ENCODE measurements at regions not wholly inside any gene's neighbourhood (a gene's known extent, or its start where the extent isn't known, plus 50 kb on each side); places are given as distances from the start of the nearest gene placed in this dataset.

- Histone ChIP-seq H3K4me3 (ENCODE audit: low read length) (no peak overlapping the region), H4K20me1 (ENCODE audit: insufficient read depth, low read length) (no peaks in the 10 kb centered on the region), H3K36me3 (replicated peaks; ENCODE audit: low read depth, low read length) (no peaks in the 10 kb centered on the region), H3K9me3 (ENCODE audit: insufficient read depth, low read length) (no peaks in the 10 kb centered on the region), H2AFZ (ENCODE audit: low read depth, low read length) (no peak overlapping the region), H3K27me3 (ENCODE audit: low read depth, low read length) (no peaks in the 10 kb centered on the region), H3K79me2 (ENCODE audit: low read length) (no peaks in the 10 kb centered on the region), H3K4me2 (ENCODE audit: low read length) (no peak overlapping the region), H3K9ac (ENCODE audit: low read length) (no peak overlapping the region), H3K4me1 (ENCODE audit: low read length) (peaks cover 23% of the 10 kb centered on the region), H3K27ac (ENCODE audit: low read length) (no peak overlapping the region)
- no peak for TF ChIP-seq CTCF (IDR thresholded peaks at IDR 0.05; ENCODE audit: low read depth, low read length)
- TF ChIP-seq EZH2phosphoT487 (IDR thresholded peaks at IDR 0.05; ENCODE audit: low read depth) = no peak
Observed at GRCh38 chr16:35793601-35794000, 2334.2 kb downstream of the TP53TG3F start.

GRCh38 chr16:35794896-35795295 lies 2335.5 kb downstream of the TP53TG3F start:
- Histone ChIP-seq H3K27me3 (ENCODE audit: low read depth, low read length) (no peaks in the 10 kb centered on the region), H2AFZ (ENCODE audit: low read depth, low read length) (no peak overlapping the region), H3K9ac (ENCODE audit: low read length) (no peak overlapping the region), H3K4me2 (ENCODE audit: low read length) (no peak overlapping the region), H3K9me3 (ENCODE audit: insufficient read depth, low read length) (no peaks in the 10 kb centered on the region), H3K79me2 (ENCODE audit: low read length) (no peaks in the 10 kb centered on the region), H3K27ac (ENCODE audit: low read length) (no peak overlapping the region), H3K4me1 (ENCODE audit: low read length) (peaks cover 28% of the 10 kb centered on the region), H3K36me3 (replicated peaks; ENCODE audit: low read depth, low read length) (no peaks in the 10 kb centered on the region), H3K4me3 (ENCODE audit: low read length) (no peak overlapping the region), H4K20me1 (ENCODE audit: insufficient read depth, low read length) (no peaks in the 10 kb centered on the region)
- TF ChIP-seq CTCF (IDR thresholded peaks at IDR 0.05; ENCODE audit: low read depth, low read length) = no peak
- no peak for TF ChIP-seq EZH2phosphoT487 (IDR thresholded peaks at IDR 0.05; ENCODE audit: low read depth)

- Histone ChIP-seq H3K36me3 (replicated peaks; ENCODE audit: low read depth, low read length) (no peaks in the 10 kb centered on the region), H3K79me2 (ENCODE audit: low read length) (no peaks in the 10 kb centered on the region), H3K9ac (ENCODE audit: low read length) (no peak overlapping the region), H3K27me3 (ENCODE audit: low read depth, low read length) (no peaks in the 10 kb centered on the region), H3K9me3 (ENCODE audit: insufficient read depth, low read length) (no peaks in the 10 kb centered on the region), H3K4me3 (ENCODE audit: low read length) (no peak overlapping the region), H3K4me1 (ENCODE audit: low read length) (peaks cover 28% of the 10 kb centered on the region), H3K4me2 (ENCODE audit: low read length) (no peak overlapping the region), H2AFZ (ENCODE audit: low read depth, low read length) (no peak overlapping the region), H4K20me1 (ENCODE audit: insufficient read depth, low read length) (no peaks in the 10 kb centered on the region), H3K27ac (ENCODE audit: low read length) (no peak overlapping the region)
- TF ChIP-seq EZH2phosphoT487 (IDR thresholded peaks at IDR 0.05; ENCODE audit: low read depth) (no peak), CTCF (IDR thresholded peaks at IDR 0.05; ENCODE audit: low read depth, low read length) (no peak)
Observed at GRCh38 chr16:35795361-35796029, 2336.1 kb downstream of the TP53TG3F start.

- Histone ChIP-seq H4K20me1 (ENCODE audit: insufficient read depth, low read length) (no peaks in the 10 kb centered on the region), H3K4me3 (ENCODE audit: low read length) (no peak overlapping the region), H3K4me1 (ENCODE audit: low read length) (peaks cover 31% of the 10 kb centered on the region), H3K79me2 (ENCODE audit: low read length) (no peaks in the 10 kb centered on the region), H3K9me3 (ENCODE audit: insufficient read depth, low read length) (no peaks in the 10 kb centered on the region), H3K27me3 (ENCODE audit: low read depth, low read length) (no peaks in the 10 kb centered on the region), H3K4me2 (ENCODE audit: low read length) (no peak overlapping the region), H3K9ac (ENCODE audit: low read length) (no peak overlapping the region), H2AFZ (ENCODE audit: low read depth, low read length) (no peak overlapping the region), H3K27ac (ENCODE audit: low read length) (peak overlapping the region; percentile 62), H3K36me3 (replicated peaks; ENCODE audit: low read depth, low read length) (no peaks in the 10 kb centered on the region)
- no peak for TF ChIP-seq EZH2phosphoT487 (IDR thresholded peaks at IDR 0.05; ENCODE audit: low read depth)
- no peak for TF ChIP-seq CTCF (IDR thresholded peaks at IDR 0.05; ENCODE audit: low read depth, low read length)
Observed at GRCh38 chr16:35797811-35798210, 2338.4 kb downstream of the TP53TG3F start.

All from OCI-LY3 (cell line).